OCI-M1 (cell line): ENCODE measurements at regions not wholly inside any gene's neighbourhood (a gene's known extent, or its start where the extent isn't known, plus 50 kb on each side); places are given as distances from the start of the nearest gene placed in this dataset.

Source experiments
- DNase-seq: peaks from one replicate; lab custom pipeline; 2025; lab: John Stamatoyannopoulos, UW

- no peak for DNase-seq
Measured at GRCh38 chr5:84602371-84602771, 217.7 kb upstream of the EDIL3 start.

- DNase-seq: no peak
Measured at GRCh38 chr5:84599964-84600363, 215.3 kb upstream of the EDIL3 start.

- DNase-seq: no peak
Measured at GRCh38 chr5:84597904-84598303, 213.2 kb upstream of the EDIL3 start.

GRCh38 chr5:84590629-84591028, 205.9 kb upstream of the EDIL3 start:
- DNase-seq: no peak

- no peak for DNase-seq
Measured at GRCh38 chr5:84589926-84590325, 205.2 kb upstream of the EDIL3 start.

- no peak for DNase-seq
Measured at GRCh38 chr5:84585218-84585617, 200.5 kb upstream of the EDIL3 start.

- no peak for DNase-seq
Measured at GRCh38 chr5:84578226-84578625, 193.5 kb upstream of the EDIL3 start.

- no peak for DNase-seq
Measured at GRCh38 chr5:84573017-84573712, 188.5 kb upstream of the EDIL3 start.

GRCh38 chr5:84569307-84569706, 184.6 kb upstream of the EDIL3 start:
- DNase-seq: no peak

GRCh38 chr5:84568171-84568570, 183.5 kb upstream of the EDIL3 start:
- DNase-seq: peak; percentile 47

- no peak for DNase-seq
Measured at GRCh38 chr5:84565866-84566265, 181.2 kb upstream of the EDIL3 start.

- DNase-seq: no peak
Measured at GRCh38 chr5:84564321-84565075, 179.8 kb upstream of the EDIL3 start.

GRCh38 chr5:84550222-84550621, 165.5 kb upstream of the EDIL3 start:
- DNase-seq: no peak

GRCh38 chr5:84549054-84549453, 164.4 kb upstream of the EDIL3 start:
- no peak for DNase-seq

GRCh38 chr5:84546686-84547085, 162.0 kb upstream of the EDIL3 start:
- DNase-seq: no peak

GRCh38 chr5:84536797-84537196, 152.1 kb upstream of the EDIL3 start:
- DNase-seq: no peak

GRCh38 chr5:84535281-84535680, 150.6 kb upstream of the EDIL3 start:
- DNase-seq: no peak

- DNase-seq: no peak
Measured at GRCh38 chr5:84524491-84524890, 139.8 kb upstream of the EDIL3 start.

GRCh38 chr5:84518862-84519261, 134.2 kb upstream of the EDIL3 start:
- no peak for DNase-seq

- no peak for DNase-seq
Measured at GRCh38 chr5:84518370-84518769, 133.7 kb upstream of the EDIL3 start.

- DNase-seq: no peak
Measured at GRCh38 chr5:84506625-84507024, 121.9 kb upstream of the EDIL3 start.

- DNase-seq: no peak
Measured at GRCh38 chr5:84494453-84494852, 109.8 kb upstream of the EDIL3 start.

GRCh38 chr5:84487963-84488362, 103.3 kb upstream of the EDIL3 start:
- DNase-seq: no peak
